ENCODE measurements at regions not wholly inside any gene's neighbourhood (a gene's known extent, or its start where the extent isn't known, plus 50 kb on each side); places are given as distances from the start of the nearest gene placed in this dataset.
A peak's percentile ranks its signal among the peaks of the same experiment; 100 is the strongest.

DNA sequence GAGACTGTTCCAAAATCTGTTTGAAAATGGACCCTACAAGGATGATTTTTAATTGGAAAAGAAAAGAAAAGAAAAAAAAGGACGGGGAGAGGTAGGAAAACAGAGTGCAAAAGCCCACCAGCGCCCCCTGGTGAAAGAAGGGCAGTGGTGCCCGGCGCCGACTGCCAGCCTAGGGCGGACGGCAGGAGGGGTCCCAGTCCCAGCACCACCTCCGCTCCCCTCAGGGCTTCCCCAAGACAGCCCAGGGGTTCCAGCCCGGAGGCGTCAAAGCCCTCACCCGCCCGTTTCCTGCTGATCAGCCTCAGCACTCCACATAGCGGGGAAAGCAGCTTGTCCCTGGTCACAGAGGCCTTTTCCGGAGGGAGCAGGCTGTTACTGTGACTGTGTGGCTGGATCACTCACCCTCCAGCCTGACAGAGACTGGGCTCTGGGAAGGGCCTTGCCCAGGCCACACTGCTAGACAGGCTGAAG is 213.9 kb downstream of the TFCP2L1 start:
- Histone ChIP-seq H3K9me3 (no peaks in the 10 kb centered on the region), H3K4me1 (peaks cover 14% of the 10 kb centered on the region), H3K36me3 (no peaks in the 10 kb centered on the region), H4K20me1 (peaks cover 21% of the 10 kb centered on the region), H3K9ac (no peak overlapping the region), H3K27ac (no peak overlapping the region), H3K27me3 (peaks cover 32% of the 10 kb centered on the region), H3K4me3 (no peak overlapping the region), H3K4me2 (no peak overlapping the region)
- TF ChIP-seq Cebpa-rat (IDR thresholded peaks at IDR 0.05), result no peak

DNA sequence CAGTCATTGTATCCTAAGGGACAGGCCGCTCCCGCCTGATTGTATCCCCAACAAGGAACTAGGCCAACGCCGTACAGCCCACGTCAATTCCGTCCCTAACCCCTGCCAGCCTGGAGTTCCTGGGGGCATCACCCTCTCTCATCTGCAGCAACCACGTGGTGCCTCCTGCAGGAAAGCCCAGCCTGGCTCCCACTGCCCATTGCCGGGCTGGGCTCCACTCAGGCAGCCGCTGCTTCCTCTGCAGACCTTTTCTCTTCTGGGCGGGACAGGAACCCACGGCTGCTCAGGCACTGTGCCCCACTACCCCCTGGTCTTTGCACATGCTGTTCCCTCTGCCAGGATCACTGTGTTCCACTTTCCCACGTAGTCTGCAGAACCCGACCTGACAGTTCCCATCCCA is 212.2 kb downstream of the TFCP2L1 start:
- H3K9me3 ChIP-seq, result no peaks in the 10 kb centered on the region
- H3K9ac ChIP-seq, result no peak overlapping the region
- H3K4me3 ChIP-seq, result no peak overlapping the region
- H3K27ac ChIP-seq, result no peak overlapping the region
- peaks cover 14% of the 10 kb centered on the region for H3K4me1 ChIP-seq
- peaks cover 43% of the 10 kb centered on the region for H3K27me3 ChIP-seq
- no peaks in the 10 kb centered on the region for H3K36me3 ChIP-seq
- H3K4me2 ChIP-seq, result no peak overlapping the region
- TF ChIP-seq Cebpa-rat (IDR thresholded peaks at IDR 0.05), result no peak
- peaks cover 28% of the 10 kb centered on the region for H4K20me1 ChIP-seq

DNA sequence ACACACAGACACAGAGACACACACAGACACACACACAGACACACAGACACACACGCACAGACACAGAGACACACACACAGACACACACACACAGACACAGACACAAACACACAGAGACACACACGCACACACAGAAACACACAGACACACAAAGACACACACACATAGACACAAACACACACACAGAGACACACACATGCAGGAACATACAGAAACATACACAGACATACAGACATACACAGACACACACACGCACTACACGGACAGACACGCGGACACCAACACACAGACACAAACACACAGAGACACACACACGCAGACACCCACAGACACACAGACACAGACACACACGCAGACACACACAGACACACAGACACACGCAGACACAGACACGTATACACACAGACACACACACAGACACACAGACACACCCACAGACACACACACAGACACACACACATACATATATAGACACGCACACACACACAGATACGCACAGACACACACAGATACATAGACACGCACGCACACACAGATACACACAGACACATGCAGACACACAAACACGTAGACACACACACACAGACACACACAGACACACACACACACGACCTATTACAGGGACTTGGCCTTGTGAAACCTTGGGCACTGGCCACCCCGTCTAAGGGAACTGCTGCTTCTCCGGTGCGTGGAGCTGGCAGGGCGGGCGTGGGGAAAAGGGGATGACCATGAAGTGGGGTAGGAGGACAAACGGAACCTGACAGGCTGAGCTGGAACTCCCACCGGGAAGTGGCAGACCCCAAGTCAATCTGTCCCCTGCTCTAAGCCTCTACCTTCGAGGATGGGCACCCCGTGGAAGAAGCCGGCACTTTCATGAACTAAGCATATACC is 211.4 kb downstream of the TFCP2L1 start:
- peaks cover 14% of the 10 kb centered on the region for H3K4me1 ChIP-seq

GRCh38 chr2:121074293-121074932 is 210.6 kb downstream of the TFCP2L1 start:
- peaks cover 28% of the 10 kb centered on the region for H4K20me1 ChIP-seq
- H3K27ac ChIP-seq, result no peak overlapping the region
- no peak overlapping the region for H3K4me3 ChIP-seq
- H3K27me3 ChIP-seq, result peaks cover 43% of the 10 kb centered on the region
- no peaks in the 10 kb centered on the region for H3K9me3 ChIP-seq
- H3K36me3 ChIP-seq, result no peaks in the 10 kb centered on the region
- no peak overlapping the region for H3K9ac ChIP-seq
- H3K4me2 ChIP-seq, result peak overlapping the region; percentile 47
- peaks cover 14% of the 10 kb centered on the region for H3K4me1 ChIP-seq
- no peak for TF ChIP-seq Cebpa-rat (IDR thresholded peaks at IDR 0.05)

More for the DNA sequence above, 211.4 kb downstream of the TFCP2L1 start:
- peaks cover 28% of the 10 kb centered on the region for H4K20me1 ChIP-seq
- H3K9ac ChIP-seq, result no peak overlapping the region
- no peaks in the 10 kb centered on the region for H3K36me3 ChIP-seq
- H3K9me3 ChIP-seq, result no peaks in the 10 kb centered on the region
- peak overlapping the region; percentile 47; the same call in 1 of the 2 replicates for H3K4me2 ChIP-seq
- H3K27ac ChIP-seq, result no peak overlapping the region
- peaks cover 43% of the 10 kb centered on the region for H3K27me3 ChIP-seq
- H3K4me3 ChIP-seq, result no peak overlapping the region
- TF ChIP-seq Cebpa-rat (IDR thresholded peaks at IDR 0.05), result no peak

- no peak overlapping the region for H3K4me3 ChIP-seq
- H3K27ac ChIP-seq, result no peak overlapping the region
- H3K36me3 ChIP-seq, result no peaks in the 10 kb centered on the region
- no peak for TF ChIP-seq Cebpa-rat (IDR thresholded peaks at IDR 0.05)
- no peak overlapping the region for H3K9ac ChIP-seq
- peaks cover 43% of the 10 kb centered on the region for H3K27me3 ChIP-seq
- peak overlapping the region; percentile 47 for H3K4me2 ChIP-seq
- peaks cover 28% of the 10 kb centered on the region for H4K20me1 ChIP-seq
- peaks cover 14% of the 10 kb centered on the region for H3K4me1 ChIP-seq
- no peaks in the 10 kb centered on the region for H3K9me3 ChIP-seq
These were observed 209.9 kb downstream of the TFCP2L1 start for GRCh38 chr2:121075006-121075551.

GRCh38 chr2:121075641-121076497 is 209.1 kb downstream of the TFCP2L1 start:
- peak overlapping the region; percentile 47 for H3K4me2 ChIP-seq
- H4K20me1 ChIP-seq, result peaks cover 28% of the 10 kb centered on the region
- H3K9me3 ChIP-seq, result no peaks in the 10 kb centered on the region
- no peak for TF ChIP-seq Cebpa-rat (IDR thresholded peaks at IDR 0.05)
- H3K9ac ChIP-seq, result no peak overlapping the region
- H3K27me3 ChIP-seq, result peaks cover 43% of the 10 kb centered on the region
- no peak overlapping the region for H3K4me3 ChIP-seq
- H3K4me1 ChIP-seq, result peaks cover 14% of the 10 kb centered on the region
- no peak overlapping the region for H3K27ac ChIP-seq
- no peaks in the 10 kb centered on the region for H3K36me3 ChIP-seq

- 0 out of 2 replicates have a peak overlapping the region, but pooled peaks have one; percentile 11 for H3K4me2 ChIP-seq
- peaks cover 28% of the 10 kb centered on the region for H4K20me1 ChIP-seq
- no peak overlapping the region for H3K4me3 ChIP-seq
These were observed 208.5 kb downstream of the TFCP2L1 start for GRCh38 chr2:121076498-121076820.

GRCh38 chr2:121076885-121077549 is 208.0 kb downstream of the TFCP2L1 start:
- peaks cover 14% of the 10 kb centered on the region for H3K4me1 ChIP-seq
- H3K9me3 ChIP-seq, result no peaks in the 10 kb centered on the region
- H3K36me3 ChIP-seq, result no peaks in the 10 kb centered on the region
- H3K4me3 ChIP-seq, result no peak overlapping the region
- no peak overlapping the region for H3K27ac ChIP-seq
- H3K9ac ChIP-seq, result no peak overlapping the region
- H3K4me2 ChIP-seq, result peak overlapping the region; percentile 11; the same call in 1 of the 2 replicates
- peaks cover 43% of the 10 kb centered on the region for H3K27me3 ChIP-seq
- no peak for TF ChIP-seq Cebpa-rat (IDR thresholded peaks at IDR 0.05)
- H4K20me1 ChIP-seq, result peaks cover 26% of the 10 kb centered on the region

More at GRCh38 chr2:121076498-121076820, 208.5 kb downstream of the TFCP2L1 start:
- TF ChIP-seq Cebpa-rat (IDR thresholded peaks at IDR 0.05), result no peak
- no peaks in the 10 kb centered on the region for H3K9me3 ChIP-seq
- no peaks in the 10 kb centered on the region for H3K36me3 ChIP-seq
- H3K27ac ChIP-seq, result no peak overlapping the region
- peaks cover 14% of the 10 kb centered on the region for H3K4me1 ChIP-seq
- H3K27me3 ChIP-seq, result peaks cover 43% of the 10 kb centered on the region
- H3K9ac ChIP-seq, result no peak overlapping the region

DNA sequence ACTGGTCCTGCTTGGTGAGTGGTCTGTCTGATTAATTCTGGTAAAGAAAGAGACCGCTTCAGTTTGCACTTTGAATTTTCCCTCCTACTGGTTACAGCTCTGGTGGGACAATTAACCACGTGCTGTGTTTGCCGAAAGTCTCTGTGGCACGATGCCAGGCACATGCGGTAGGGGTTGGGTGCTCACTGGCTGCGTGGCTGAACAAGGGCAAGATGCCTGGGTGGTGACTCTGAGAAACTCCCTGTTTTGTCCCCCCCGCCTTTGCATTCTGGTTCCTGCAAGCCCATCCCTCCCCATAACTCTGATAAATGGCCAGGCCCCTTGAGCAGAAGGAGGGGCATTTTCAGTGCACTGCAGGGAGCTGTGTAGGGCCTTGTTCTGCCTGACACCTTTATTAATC is 206.1 kb downstream of the TFCP2L1 start:
- Histone ChIP-seq H4K20me1 (peaks cover 18% of the 10 kb centered on the region), H3K9me3 (no peaks in the 10 kb centered on the region), H3K9ac (0 out of 2 replicates have a peak overlapping the region, but pooled peaks have one; percentile 10), H3K36me3 (no peaks in the 10 kb centered on the region), H3K4me3 (no peak overlapping the region), H3K27ac (no peak overlapping the region), H3K4me2 (no peak overlapping the region), H3K27me3 (peaks cover 33% of the 10 kb centered on the region), H3K4me1 (peaks cover 14% of the 10 kb centered on the region)
- no peak for TF ChIP-seq Cebpa-rat (IDR thresholded peaks at IDR 0.05)
